Smooth muscle cell (in vitro differentiated cells): ENCODE measurements at regions not wholly inside any gene's neighbourhood (a gene's known extent, or its start where the extent isn't known, plus 50 kb on each side); places are given as distances from the start of the nearest gene placed in this dataset.

ENCODE experiments used
- DNase-seq: peaks from one replicate; lab custom pipeline; 2025; ENCODE audit not compliant: unreplicated experiment; lab: John Stamatoyannopoulos, UW
- H2AFZ ChIP-seq: fragments of 200-600 bp; sonication (generic); 2 replicates; pipeline ENCODE4 v1.6.0; 2016; ENCODE audit warnings: antibody characterized with exemption, low read depth, mild to moderate bottlenecking
- H3F3A ChIP-seq: fragments of 200-600 bp; sonication (generic); 2 replicates; pipeline ENCODE4 v1.6.0; 2017; ENCODE audit warnings: antibody characterized with exemption, low read depth
- H3K27ac ChIP-seq: fragments of 200-600 bp; sonication (generic); 2 replicates; pipeline ENCODE4 v1.5.1; 2016; ENCODE audit warnings: low read depth, mild to moderate bottlenecking
- H3K27me3 ChIP-seq: fragments of 200-600 bp; sonication (generic); 2 replicates; pipeline ENCODE4 v1.6.1; 2016; ENCODE audit warnings: low read depth, mild to moderate bottlenecking
- H3K36me3 ChIP-seq: fragments of 200-600 bp; sonication (generic); 2 replicates; pipeline ENCODE4 v1.5.1; 2016; ENCODE audit warnings: low read depth
- H3K4me1 ChIP-seq: fragments of 200-600 bp; sonication (generic); 2 replicates; pipeline ENCODE4 v1.5.1; 2016; ENCODE audit warnings: low read depth
- H3K4me2 ChIP-seq: fragments of 200-600 bp; sonication (generic); 2 replicates; pipeline ENCODE4 v1.6.0; 2016; ENCODE audit warnings: mild to moderate bottlenecking
- H3K4me3 ChIP-seq: fragments of 200-600 bp; sonication (generic); 2 replicates; pipeline ENCODE4 v1.5.1; 2016; ENCODE audit warnings: mild to moderate bottlenecking
- H3K79me2 ChIP-seq: fragments of 200-600 bp; sonication (generic); 2 replicates; pipeline ENCODE4 v1.6.0; 2016; ENCODE audit warnings: low read depth, mild to moderate bottlenecking
- H3K9ac ChIP-seq: fragments of 200-600 bp; sonication (generic); 2 replicates; pipeline ENCODE4 v1.6.0; 2016; ENCODE audit warnings: low read depth
- H3K9me3 ChIP-seq: fragments of 200-600 bp; sonication (generic); replicated peaks from 2 replicates; pipeline ENCODE4 v1.5.1; 2016; ENCODE audit warnings: low read depth
- H4K20me1 ChIP-seq: fragments of 200-600 bp; sonication (generic); 2 replicates; pipeline ENCODE4 v1.6.0; 2016; ENCODE audit warnings: low read depth
- CTCF ChIP-seq: fragments of 200-600 bp; sonication (generic); IDR thresholded peaks from 2 replicates; pipeline ENCODE4 v1.5.1; 2017; ENCODE audit warnings: borderline replicate concordance, mild to moderate bottlenecking, antibody characterized with exemption; ENCODE audit not compliant: insufficient read depth, poor library complexity, severe bottlenecking
- WGBS: methylation state at CpG from one replicate; pipeline ENCODE4 v1.1.7; 2016; ENCODE audit warnings: low lambda C conversion rate; 5-methylcytosine and 5-hydroxymethylcytosine counted together

GRCh38 chr5:167833456-167833855 lies 458.0 kb upstream of the WWC1 start:
- no peaks in the 10 kb centered on the region for H4K20me1 ChIP-seq
- H3K4me2 ChIP-seq, result no peak overlapping the region
- no peak overlapping the region for H3K27ac ChIP-seq
- H3K36me3 ChIP-seq, result no peaks in the 10 kb centered on the region
- DNase-seq, result no peak
- no peak overlapping the region for H3K4me3 ChIP-seq
- H3F3A ChIP-seq, result no peaks in the 10 kb centered on the region
- H3K79me2 ChIP-seq, result no peaks in the 10 kb centered on the region
- H3K9me3 ChIP-seq, result no peaks in the 10 kb centered on the region
- H3K27me3 ChIP-seq, result no peaks in the 10 kb centered on the region
- H3K4me1 ChIP-seq, result no peaks in the 10 kb centered on the region
- no peak overlapping the region for H3K9ac ChIP-seq
- no peak for TF ChIP-seq CTCF
- 82% methylated on average over 6 of the region's 6 CpGs for WGBS
- H2AFZ ChIP-seq, result no peak overlapping the region

- H3K9ac ChIP-seq, result no peak overlapping the region
- no peak overlapping the region for H3K4me2 ChIP-seq
- H3K9me3 ChIP-seq, result no peaks in the 10 kb centered on the region
- H3K4me3 ChIP-seq, result no peak overlapping the region
- TF ChIP-seq CTCF, result no peak
- no peak overlapping the region for H3K27ac ChIP-seq
- WGBS, result 95% methylated on average over 1 of the region's 1 CpG
- H3F3A ChIP-seq, result no peaks in the 10 kb centered on the region
- H4K20me1 ChIP-seq, result no peaks in the 10 kb centered on the region
- no peak for DNase-seq
- no peaks in the 10 kb centered on the region for H3K27me3 ChIP-seq
- H2AFZ ChIP-seq, result no peak overlapping the region
- H3K79me2 ChIP-seq, result no peaks in the 10 kb centered on the region
- H3K4me1 ChIP-seq, result no peaks in the 10 kb centered on the region
- H3K36me3 ChIP-seq, result no peaks in the 10 kb centered on the region
Observed at GRCh38 chr5:167835146-167835545, 456.3 kb upstream of the WWC1 start.

- no peaks in the 10 kb centered on the region for H3F3A ChIP-seq
- H2AFZ ChIP-seq, result no peak overlapping the region
- H3K79me2 ChIP-seq, result no peaks in the 10 kb centered on the region
- no peak overlapping the region for H3K27ac ChIP-seq
- WGBS, result 94% methylated on average over 2 of the region's 2 CpGs
- H3K27me3 ChIP-seq, result no peaks in the 10 kb centered on the region
- no peaks in the 10 kb centered on the region for H3K36me3 ChIP-seq
- no peak for DNase-seq
- H3K4me2 ChIP-seq, result no peak overlapping the region
- TF ChIP-seq CTCF, result no peak
- H3K4me3 ChIP-seq, result no peak overlapping the region
- H3K9ac ChIP-seq, result no peak overlapping the region
- no peaks in the 10 kb centered on the region for H4K20me1 ChIP-seq
- no peaks in the 10 kb centered on the region for H3K9me3 ChIP-seq
- no peaks in the 10 kb centered on the region for H3K4me1 ChIP-seq
Observed at GRCh38 chr5:167837127-167837526, 454.3 kb upstream of the WWC1 start.

- Histone ChIP-seq H3K36me3 (no peaks in the 10 kb centered on the region), H3K4me3 (no peak overlapping the region), H3K27ac (no peak overlapping the region), H4K20me1 (no peaks in the 10 kb centered on the region), H2AFZ (no peak overlapping the region), H3K4me1 (no peaks in the 10 kb centered on the region), H3K9me3 (no peaks in the 10 kb centered on the region), H3K9ac (no peak overlapping the region), H3K4me2 (no peak overlapping the region), H3K27me3 (no peaks in the 10 kb centered on the region), H3K79me2 (no peaks in the 10 kb centered on the region), H3F3A (no peaks in the 10 kb centered on the region)
- no peak for DNase-seq
- no peak for TF ChIP-seq CTCF
- WGBS, result 78% methylated on average over 6 of the region's 6 CpGs
Observed at GRCh38 chr5:167839065-167839464, 452.4 kb upstream of the WWC1 start.
